Upper lobe of left lung (tissue), 6 donors: ENCODE measurements at regions not wholly inside any gene's neighbourhood (a gene's known extent, or its start where the extent isn't known, plus 50 kb on each side); places are given as distances from the start of the nearest gene placed in this dataset.
A peak's percentile ranks its signal among the peaks of the same experiment; 100 is the strongest.

Source experiments
- ATAC-seq, 2 donors: fragments of 200-7000 bp; cut with Tn5 transposase; one replicate each; pipeline ENCODE4 v1.9.1; 2022; ENCODE audit warnings: mild to moderate bottlenecking in 2 of 2, moderate library complexity in 2 of 2; ENCODE audit not compliant: low FRiP score in 2 of 2
- DNase-seq, 2 donors: peaks; one replicate each; pipeline ENCODE4 v3.0.0-alpha.2; 2019 to 2020
- H3K27ac ChIP-seq, 4 donors: fragments of 200-600 bp; sonication (generic); one replicate each; pipeline ENCODE4 v1.5.1; 2016 to 2019
- H3K27me3 ChIP-seq, 4 donors: fragments of 200-600 bp; sonication (generic); one replicate each; pipeline ENCODE4 v1.5.1; 2017 to 2019
- H3K36me3 ChIP-seq, 4 donors: fragments of 200-600 bp; sonication (generic); one replicate each; pipeline ENCODE4 v1.5.1; 2016 to 2019
- H3K4me1 ChIP-seq, 4 donors: fragments of 200-600 bp; sonication (generic); one replicate each; pipeline ENCODE4 v1.5.1; 2018 to 2019
- H3K4me3 ChIP-seq, 4 donors: fragments of 200-600 bp; sonication (generic); one replicate each; pipeline ENCODE4 v1.5.1; 2017 to 2019; ENCODE audit warnings: mild to moderate bottlenecking in 2 of 4, moderate library complexity in 1 of 4
- H3K9me3 ChIP-seq, 4 donors: fragments of 200-600 bp; sonication (generic); one replicate each; pipeline ENCODE4 v1.5.1; 2018 to 2019
- EP300 ChIP-seq, 4 donors: sonication (generic); formaldehyde crosslinking; IDR thresholded peaks; one replicate each; pipeline ENCODE4 v1.5.1; 2017; ENCODE audit warnings: antibody characterized with exemption in 4 of 4, control low read depth in 2 of 4
- POLR2A ChIP-seq, 4 donors: fragments of 450-650 bp; IDR thresholded peaks; one replicate each; pipeline ENCODE4 v1.5.1; 2016 to 2017; ENCODE audit warnings: antibody characterized with exemption in 4 of 4, mild to moderate bottlenecking in 2 of 4
- POLR2AphosphoS5 ChIP-seq, 2 donors: sonication (generic); formaldehyde crosslinking; IDR thresholded peaks; one replicate each; pipeline ENCODE4 v1.5.1; 2017; ENCODE audit warnings: antibody characterized with exemption in 2 of 2
- WGBS, 2 donors: methylation state at CpG; one replicate each; pipeline ENCODE4 v1.1.5; 2017 to 2018; 5-methylcytosine and 5-hydroxymethylcytosine counted together
- TF ChIP-seq, protein P1 (sequence below), 6 experiments: fragments of 450-650 bp in 4 of 6; fragments of 200-600 bp in 2 of 6; sonication (generic) in 2 of 6; IDR thresholded peaks; one replicate each; pipeline ENCODE4 v1.5.1; 2016 to 2019; ENCODE audit warnings: antibody characterized with exemption in 6 of 6
- donor health status: DM: no; HTN: no; CAD: no; lungs with moderate emphysema.
- donor health status: DM: no; HTN: yes; CAD: no; lungs with severe emphysema.

- Histone ChIP-seq H3K27ac (no peak overlapping the region), H3K36me3 (no peaks in the 10 kb centered on the region), H3K4me3 (no peak overlapping the region), H3K27me3 (no peaks in the 10 kb centered on the region), H3K4me1 (no peaks in the 10 kb centered on the region), H3K9me3 (no peaks in the 10 kb centered on the region)
- DNase-seq = peak in 1 of 2 donors; percentile 12
- no peak for ATAC-seq
- 84 to 91% methylated on average over 3 of the region's 3 CpGs for WGBS, 2 donors
- TF ChIP-seq, protein P1, sequence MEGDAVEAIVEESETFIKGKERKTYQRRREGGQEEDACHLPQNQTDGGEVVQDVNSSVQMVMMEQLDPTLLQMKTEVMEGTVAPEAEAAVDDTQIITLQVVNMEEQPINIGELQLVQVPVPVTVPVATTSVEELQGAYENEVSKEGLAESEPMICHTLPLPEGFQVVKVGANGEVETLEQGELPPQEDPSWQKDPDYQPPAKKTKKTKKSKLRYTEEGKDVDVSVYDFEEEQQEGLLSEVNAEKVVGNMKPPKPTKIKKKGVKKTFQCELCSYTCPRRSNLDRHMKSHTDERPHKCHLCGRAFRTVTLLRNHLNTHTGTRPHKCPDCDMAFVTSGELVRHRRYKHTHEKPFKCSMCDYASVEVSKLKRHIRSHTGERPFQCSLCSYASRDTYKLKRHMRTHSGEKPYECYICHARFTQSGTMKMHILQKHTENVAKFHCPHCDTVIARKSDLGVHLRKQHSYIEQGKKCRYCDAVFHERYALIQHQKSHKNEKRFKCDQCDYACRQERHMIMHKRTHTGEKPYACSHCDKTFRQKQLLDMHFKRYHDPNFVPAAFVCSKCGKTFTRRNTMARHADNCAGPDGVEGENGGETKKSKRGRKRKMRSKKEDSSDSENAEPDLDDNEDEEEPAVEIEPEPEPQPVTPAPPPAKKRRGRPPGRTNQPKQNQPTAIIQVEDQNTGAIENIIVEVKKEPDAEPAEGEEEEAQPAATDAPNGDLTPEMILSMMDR (IDR thresholded peaks at IDR 0.05) = no peak
- TF ChIP-seq POLR2AphosphoS5 (IDR thresholded peaks at IDR 0.05) (no peak), POLR2A (IDR thresholded peaks at IDR 0.05) (no peak), EP300 (IDR thresholded peaks at IDR 0.05) (no peak)
These were observed 227.3 kb upstream of the RAB6C start for GRCh38 chr2:129752176-129752575.

DNA sequence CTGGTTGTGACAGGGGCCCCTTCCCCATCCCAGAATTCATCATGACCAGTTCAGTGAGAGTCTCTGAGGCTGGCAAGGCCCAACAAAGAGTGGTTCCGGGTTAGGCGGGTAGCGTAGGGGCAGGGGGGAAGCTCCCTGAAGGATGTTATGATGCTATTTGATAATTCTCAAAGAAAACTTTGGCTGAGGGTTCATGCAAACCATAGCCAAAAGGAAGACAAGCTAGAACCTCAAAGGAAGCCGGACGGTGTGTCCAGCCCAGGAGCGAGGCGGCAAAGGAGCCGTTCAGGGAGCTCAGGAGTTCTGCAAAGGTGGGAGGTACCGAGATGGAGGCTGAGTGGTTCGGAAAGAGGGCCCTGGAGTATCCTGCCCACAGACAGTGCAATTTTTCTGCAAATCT lies 226.8 kb upstream of the RAB6C start:
- Histone ChIP-seq H3K9me3 (no peaks in the 10 kb centered on the region), H3K4me3 (no peak overlapping the region), H3K4me1 (no peaks in the 10 kb centered on the region), H3K36me3 (no peaks in the 10 kb centered on the region), H3K27ac (no peak overlapping the region), H3K27me3 (no peaks in the 10 kb centered on the region)
- DNase-seq (peak in 1 of 2 donors; percentile 12), ATAC-seq (no peak)
- WGBS, 2 donors = 92 to 93% methylated on average over 10 of the region's 10 CpGs
- TF ChIP-seq POLR2AphosphoS5 (IDR thresholded peaks at IDR 0.05) = no peak
- no peak for TF ChIP-seq EP300 (IDR thresholded peaks at IDR 0.05)
- TF ChIP-seq, protein P1 (IDR thresholded peaks at IDR 0.05) = no peak
- TF ChIP-seq POLR2A (IDR thresholded peaks at IDR 0.05) = no peak

DNA sequence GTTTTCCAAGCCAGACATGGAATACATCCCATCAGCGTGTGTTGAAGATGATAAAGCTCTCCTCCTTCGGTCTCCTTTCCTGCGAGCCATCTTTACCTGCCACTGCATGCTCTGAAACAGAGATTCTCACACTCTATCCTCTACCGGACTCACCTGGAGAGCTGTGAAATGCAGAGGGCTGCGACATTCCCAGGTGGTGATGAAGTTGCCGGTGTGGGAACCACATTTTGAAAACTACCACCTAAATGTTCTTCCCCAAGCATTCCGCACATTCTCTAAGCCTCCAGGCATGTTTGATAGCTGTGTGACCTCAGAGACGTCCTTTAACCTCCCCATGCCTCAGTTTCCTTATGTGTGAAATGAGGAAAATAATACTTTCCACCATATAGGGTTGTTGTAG lies 226.2 kb upstream of the RAB6C start:
- H3K4me1 ChIP-seq = peaks cover 0 to under 1% (median 0%) of the 10 kb centered on the region in 4 donors
- 75 to 81% methylated on average over 8 of the region's 8 CpGs for WGBS, 2 donors
- H3K36me3 ChIP-seq = no peaks in the 10 kb centered on the region
- no peaks in the 10 kb centered on the region for H3K9me3 ChIP-seq
- TF ChIP-seq POLR2AphosphoS5 (IDR thresholded peaks at IDR 0.05) (no peak), EP300 (IDR thresholded peaks at IDR 0.05) (no peak)
- TF ChIP-seq, protein P1 (IDR thresholded peaks at IDR 0.05) = no peak
- no peaks in the 10 kb centered on the region for H3K27me3 ChIP-seq
- DNase-seq = peak in 1 of 2 donors; percentile 8
- H3K27ac ChIP-seq = no peak overlapping the region
- no peak for ATAC-seq
- no peak overlapping the region for H3K4me3 ChIP-seq

- TF ChIP-seq, protein P1 (IDR thresholded peaks at IDR 0.05) = no peak
- TF ChIP-seq EP300 (IDR thresholded peaks at IDR 0.05) (no peak), POLR2A (IDR thresholded peaks at IDR 0.05) (no peak), POLR2AphosphoS5 (IDR thresholded peaks at IDR 0.05) (no peak)
- Histone ChIP-seq H3K27me3 (no peaks in the 10 kb centered on the region), H3K27ac (no peak overlapping the region), H3K9me3 (no peaks in the 10 kb centered on the region), H3K4me3 (no peak overlapping the region), H3K4me1 (peaks cover 0 to 5% (median 0%) of the 10 kb centered on the region in 4 donors), H3K36me3 (no peaks in the 10 kb centered on the region)
- 93 to 96% methylated on average over 12 to 14 of the region's 14 CpGs for WGBS, 2 donors
- DNase-seq (peak in 1 of 2 donors; percentile 66), ATAC-seq (no peak)
These were observed 225.0 kb upstream of the RAB6C start for GRCh38 chr2:129754421-129754820.

DNA sequence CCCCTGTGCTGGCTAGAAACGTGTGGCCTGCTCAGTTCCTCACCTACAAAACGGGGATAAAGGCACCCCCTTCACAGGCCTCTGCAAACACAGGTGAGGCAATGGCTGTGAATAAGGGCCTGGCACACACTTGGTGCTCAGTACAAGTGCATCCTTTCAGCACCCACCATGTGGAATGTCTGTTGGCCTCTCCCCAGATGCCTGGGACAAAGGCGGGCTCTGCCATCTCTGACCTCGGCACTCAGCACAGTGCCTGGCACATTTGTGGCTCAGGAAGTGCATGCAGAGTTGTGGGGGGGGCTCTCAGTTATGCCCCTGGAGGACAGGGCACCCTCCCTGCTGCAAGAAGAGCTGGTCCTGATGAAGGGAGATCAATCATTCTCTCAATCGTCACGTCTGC lies 224.6 kb upstream of the RAB6C start:
- ATAC-seq = no peak
- no peaks in the 10 kb centered on the region for H3K27me3 ChIP-seq
- peaks cover 0 to 5% (median 0%) of the 10 kb centered on the region in 4 donors for H3K4me1 ChIP-seq
- no peaks in the 10 kb centered on the region for H3K36me3 ChIP-seq
- H3K4me3 ChIP-seq = no peak overlapping the region
- H3K27ac ChIP-seq = no peak overlapping the region
- 65 to 70% methylated on average over 4 to 6 of the region's 6 CpGs for WGBS, 2 donors
- H3K9me3 ChIP-seq = no peaks in the 10 kb centered on the region
- DNase-seq = peak in 1 of 2 donors; percentile 5
- TF ChIP-seq, protein P1 (IDR thresholded peaks at IDR 0.05) = no peak
- TF ChIP-seq POLR2A (IDR thresholded peaks at IDR 0.05) = no peak
